ENCODE measurements at regions not wholly inside any gene's neighbourhood (a gene's known extent, or its start where the extent isn't known, plus 50 kb on each side); places are given as distances from the start of the nearest gene placed in this dataset.
A peak's percentile ranks its signal among the peaks of the same experiment; 100 is the strongest.

DNA sequence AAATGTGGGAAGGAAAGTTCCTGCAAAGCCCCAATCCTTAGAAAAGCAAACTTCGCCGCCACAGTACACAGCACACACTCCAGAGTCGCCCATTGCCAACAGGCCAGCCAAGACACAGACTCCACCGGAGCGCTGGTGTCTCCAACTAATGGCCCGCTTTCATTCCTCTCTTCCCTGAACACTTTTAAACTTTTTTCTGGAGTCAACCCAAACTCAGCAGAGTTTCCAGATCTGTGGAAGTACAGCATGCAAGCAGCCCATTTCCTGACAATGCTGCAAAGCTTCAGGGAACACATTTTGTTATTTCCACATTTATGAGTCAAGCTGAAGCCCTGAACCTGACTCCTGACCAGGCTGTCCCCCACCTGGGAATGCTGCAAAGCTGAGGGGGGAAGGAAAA lies 351.9 kb downstream of the NFIB start:
- DNase-seq (ENCODE audit: low spot score) = no peak
- Histone ChIP-seq H3K4me3 (peak overlapping the region; percentile 53), H3K27ac (peak overlapping the region; percentile 49 to 69)
- TF ChIP-seq, protein P1, sequence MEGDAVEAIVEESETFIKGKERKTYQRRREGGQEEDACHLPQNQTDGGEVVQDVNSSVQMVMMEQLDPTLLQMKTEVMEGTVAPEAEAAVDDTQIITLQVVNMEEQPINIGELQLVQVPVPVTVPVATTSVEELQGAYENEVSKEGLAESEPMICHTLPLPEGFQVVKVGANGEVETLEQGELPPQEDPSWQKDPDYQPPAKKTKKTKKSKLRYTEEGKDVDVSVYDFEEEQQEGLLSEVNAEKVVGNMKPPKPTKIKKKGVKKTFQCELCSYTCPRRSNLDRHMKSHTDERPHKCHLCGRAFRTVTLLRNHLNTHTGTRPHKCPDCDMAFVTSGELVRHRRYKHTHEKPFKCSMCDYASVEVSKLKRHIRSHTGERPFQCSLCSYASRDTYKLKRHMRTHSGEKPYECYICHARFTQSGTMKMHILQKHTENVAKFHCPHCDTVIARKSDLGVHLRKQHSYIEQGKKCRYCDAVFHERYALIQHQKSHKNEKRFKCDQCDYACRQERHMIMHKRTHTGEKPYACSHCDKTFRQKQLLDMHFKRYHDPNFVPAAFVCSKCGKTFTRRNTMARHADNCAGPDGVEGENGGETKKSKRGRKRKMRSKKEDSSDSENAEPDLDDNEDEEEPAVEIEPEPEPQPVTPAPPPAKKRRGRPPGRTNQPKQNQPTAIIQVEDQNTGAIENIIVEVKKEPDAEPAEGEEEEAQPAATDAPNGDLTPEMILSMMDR (IDR thresholded peaks at IDR 0.05) = no peak

DNA sequence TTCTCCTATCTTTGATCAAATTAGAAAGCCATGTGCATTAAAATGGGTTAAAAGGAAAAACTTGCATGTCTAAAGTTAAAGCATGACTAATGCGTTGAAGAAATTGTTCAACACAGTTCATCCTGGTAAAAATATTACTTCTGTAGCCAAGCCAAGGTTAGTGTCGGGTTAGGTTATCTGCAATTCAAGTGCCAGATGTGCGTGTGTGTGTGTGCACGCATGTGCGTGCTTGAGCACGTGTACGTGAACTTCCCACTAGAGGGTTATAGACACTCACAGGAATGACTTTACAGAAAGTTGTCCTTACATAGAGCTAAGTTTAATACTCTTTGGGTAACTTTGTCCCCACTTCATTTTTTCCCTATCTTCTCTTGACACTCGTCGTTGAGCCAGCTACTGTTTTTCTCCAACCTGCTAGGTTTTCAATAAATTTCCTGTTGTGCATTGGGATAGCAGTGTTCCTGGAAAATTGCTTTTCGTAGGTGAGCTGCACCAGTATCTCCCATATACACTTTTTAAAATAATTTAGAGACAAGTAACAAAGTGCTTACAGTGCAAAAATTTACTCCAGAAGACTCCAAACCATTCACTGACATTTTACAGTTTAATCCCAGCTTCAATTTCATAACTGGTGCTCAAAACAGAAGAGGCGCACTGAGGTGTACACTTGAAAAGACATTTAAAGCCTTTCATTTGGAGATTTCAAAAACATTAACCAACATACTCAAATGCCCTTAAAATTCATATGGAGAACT lies 353.8 kb downstream of the NFIB start:
- no peak overlapping the region for H3K4me3 ChIP-seq
- TF ChIP-seq, protein P1 (IDR thresholded peaks at IDR 0.05) = no peak
- no peak overlapping the region for H3K27ac ChIP-seq
- no peak for DNase-seq (ENCODE audit: low spot score)

DNA sequence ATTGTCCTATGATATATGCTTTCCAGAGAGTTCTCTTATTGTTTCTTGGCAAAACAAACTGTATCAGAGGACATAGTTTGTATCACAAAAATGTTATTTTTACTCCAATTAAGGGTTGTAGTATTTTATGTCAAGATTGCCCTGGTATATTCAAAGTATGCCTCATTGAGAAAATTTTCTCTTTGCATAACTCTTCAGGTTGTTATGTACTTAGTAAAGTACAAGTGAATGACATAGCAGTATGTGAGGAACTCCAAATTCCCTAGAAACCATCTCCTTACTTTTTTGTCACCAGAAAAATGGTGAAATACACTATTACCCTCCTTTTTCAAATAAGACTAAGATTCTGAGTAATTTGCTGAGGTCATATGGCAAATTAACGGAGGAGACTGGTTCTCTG lies 355.3 kb downstream of the NFIB start:
- DNase-seq (ENCODE audit: low spot score) = no peak
- TF ChIP-seq, protein P1 (IDR thresholded peaks at IDR 0.05) = no peak
- no peak overlapping the region for H3K4me3 ChIP-seq
- H3K27ac ChIP-seq = no peak overlapping the region

DNA sequence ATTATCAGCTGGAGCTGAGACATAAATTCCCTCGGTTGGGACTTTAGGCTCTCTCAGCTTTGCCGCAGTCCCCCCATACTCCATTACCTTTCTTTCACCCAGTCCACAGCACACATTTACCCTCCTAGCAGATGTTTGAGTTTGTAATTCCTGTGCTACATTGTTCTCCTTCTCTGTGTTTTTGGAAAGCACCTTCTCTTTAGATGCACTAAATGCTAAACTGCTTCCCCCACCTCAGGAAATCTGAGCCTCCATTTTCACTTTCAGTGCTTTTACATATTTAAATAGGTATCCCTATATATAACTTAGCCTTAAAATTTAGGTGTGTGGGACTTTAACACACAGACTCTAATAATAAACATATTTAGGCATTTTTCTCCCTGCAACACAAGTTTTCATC lies 356.9 kb downstream of the NFIB start:
- DNase-seq (ENCODE audit: low spot score) = no peak
- TF ChIP-seq, protein P1 (IDR thresholded peaks at IDR 0.05) = no peak
- Histone ChIP-seq H3K27ac (no peak overlapping the region), H3K4me3 (no peak overlapping the region)

DNA sequence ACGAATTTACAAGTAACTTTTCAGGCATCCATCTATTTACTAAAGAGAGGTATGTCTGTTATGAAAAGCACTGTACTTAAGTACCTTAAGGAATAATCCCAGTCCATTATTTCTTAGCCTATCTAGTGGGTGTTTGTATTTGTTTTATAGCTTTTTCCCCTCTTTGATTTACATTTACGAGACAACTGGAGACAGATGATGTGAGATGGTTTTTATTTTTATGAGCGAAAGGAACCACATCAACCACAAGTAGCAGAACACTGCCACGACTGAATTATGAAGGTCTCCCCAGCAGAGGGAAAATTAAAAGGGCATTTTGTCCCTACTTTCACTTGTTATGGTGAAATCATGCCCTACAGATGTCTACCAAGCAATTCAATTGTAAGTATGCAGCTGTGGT lies 357.8 kb downstream of the NFIB start:
- no peak overlapping the region for H3K27ac ChIP-seq
- TF ChIP-seq, protein P1 (IDR thresholded peaks at IDR 0.05) = no peak
- H3K4me3 ChIP-seq = no peak overlapping the region
- DNase-seq (ENCODE audit: low spot score) = no peak

DNA sequence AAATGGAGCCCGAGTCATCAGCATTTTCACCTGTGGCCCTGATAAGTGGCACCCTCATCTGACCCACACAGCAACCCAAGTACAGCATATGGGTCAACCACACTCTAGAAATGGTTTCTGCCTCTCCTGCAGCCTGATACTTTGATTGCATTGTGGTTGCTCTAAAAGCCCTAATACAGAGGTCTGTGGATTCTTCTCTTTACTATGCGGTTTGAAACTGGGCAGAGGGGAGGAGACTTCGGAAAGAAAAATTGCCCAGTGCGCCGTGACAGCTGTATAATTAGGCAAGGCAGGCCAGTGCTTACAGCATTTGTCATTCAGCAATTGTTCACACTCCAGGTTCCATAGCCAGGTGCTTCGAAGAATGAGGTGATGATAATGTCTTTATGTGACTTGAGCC lies 361.0 kb downstream of the NFIB start:
- TF ChIP-seq, protein P1 (IDR thresholded peaks at IDR 0.05) = no peak
- Histone ChIP-seq H3K27ac (no peak overlapping the region), H3K4me3 (no peak overlapping the region)
- no peak for DNase-seq (ENCODE audit: low spot score)

DNA sequence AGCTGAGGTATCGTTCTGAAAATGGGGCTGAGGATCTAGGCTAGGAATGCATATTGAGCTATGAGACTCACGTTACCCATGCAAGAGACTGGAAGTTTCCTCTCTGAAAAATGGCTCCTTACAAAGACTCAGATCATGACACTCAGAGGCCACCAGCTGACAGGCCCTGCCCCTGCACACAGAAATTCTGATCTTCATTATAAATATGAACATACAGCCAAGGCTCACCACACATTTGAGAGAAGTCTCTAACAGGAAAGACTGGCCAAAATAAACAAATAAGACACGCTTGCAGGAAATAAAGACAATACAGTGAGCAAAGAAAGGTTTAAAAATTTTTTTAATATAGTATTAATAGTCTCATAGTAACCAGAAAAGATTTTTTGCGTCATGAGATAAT lies 365.9 kb downstream of the NFIB start:
- TF ChIP-seq, protein P1 (IDR thresholded peaks at IDR 0.05) = no peak
- no peak overlapping the region for H3K27ac ChIP-seq
- no peak for DNase-seq (ENCODE audit: low spot score)
- no peak overlapping the region for H3K4me3 ChIP-seq
